Keratinocyte (primary cell): ENCODE measurements at regions not wholly inside any gene's neighbourhood (a gene's known extent, or its start where the extent isn't known, plus 50 kb on each side); places are given as distances from the start of the nearest gene placed in this dataset.
"Not testable (repeated sequence)": the region's sequence is repeated elsewhere in the genome, so short reads cannot be mapped to it uniquely, and the experiment has no call there.

Source experiments
- CTCF ChIP-seq, 3 experiments: IDR thresholded peaks in 1 of 3; conservative IDR thresholded peaks in 1 of 3; optimal IDR thresholded peaks in 1 of 3; 2 replicates in 2 of 3; 3 replicates in 1 of 3; pipeline versions ENCODE3 to v1.5.1; 2011; ENCODE audit warnings: low read length in 3 of 3, mild to moderate bottlenecking in 3 of 3, moderate library complexity in 2 of 3, control low read depth in 1 of 3, inconsistent platforms in 1 of 3; ENCODE audit not compliant: insufficient read depth in 2 of 3; ENCODE audit errors: extremely low read depth in 1 of 3
- EZH2 ChIP-seq: IDR thresholded peaks from one replicate; pipeline ENCODE4 v1.6.1; 2012; ENCODE audit warnings: inconsistent platforms, mild to moderate bottlenecking, low read length, moderate library complexity

- not testable (repeated sequence) for TF ChIP-seq EZH2; CTCF (optimal IDR thresholded peaks at IDR 0.05 in 1 of 3, IDR thresholded peaks at IDR 0.05 in 1 of 3, conservative IDR thresholded peaks at IDR 0.05 in 1 of 3; ENCODE audit: extremely low read depth in 1 of 3, insufficient read depth in 2 of 3, low read length in 3 of 3)
Observed at GRCh38 chr15:84393386-84393936, 157.9 kb downstream of the GOLGA6L4 start.
